Activated CD4-positive, alpha-beta memory T cell treated with anti-CD3 and anti-CD28 coated beads, Interleukin-2, amount 10 ng/mL, durations not matched to agents 7 days and 5 days (primary cell): ENCODE measurements at regions not wholly inside any gene's neighbourhood (a gene's known extent, or its start where the extent isn't known, plus 50 kb on each side); places are given as distances from the start of the nearest gene placed in this dataset.

Experiments used
- CTCF ChIA-PET: fragments of 350-600 bp; sonication (Branson Sonifier 250); formaldehyde crosslinking; loops from one replicate; lab custom pipeline; 2021; ENCODE audit warnings: antibody characterized with exemption, inconsistent platforms; lab: Charles Lee
- POLR2A ChIA-PET: fragments of 350-600 bp; sonication (Branson Sonifier 250); formaldehyde crosslinking; loops from one replicate; lab custom pipeline; 2021; ENCODE audit warnings: antibody characterized with exemption; lab: Charles Lee
- DNase-seq: peaks from one replicate; pipeline ENCODE4 v3.0.0-alpha.2; 2020
- H3K27ac Mint-ChIP-seq: one replicate; pipeline ENCODE4 v1.8.0; 2021; ENCODE audit warnings: mild to moderate bottlenecking, mixed read lengths
- H3K27me3 Mint-ChIP-seq: one replicate; pipeline ENCODE4 v1.8.0; 2021; ENCODE audit warnings: mixed read lengths
- H3K36me3 Mint-ChIP-seq: one replicate; pipeline ENCODE4 v1.8.0; 2021; ENCODE audit warnings: low read depth, mixed read lengths
- H3K4me1 Mint-ChIP-seq: one replicate; pipeline ENCODE4 v1.8.0; 2021; ENCODE audit warnings: mixed read lengths
- H3K4me3 Mint-ChIP-seq: one replicate; pipeline ENCODE4 v1.8.0; 2021; ENCODE audit warnings: mild to moderate bottlenecking, mixed read lengths
- H3K9me3 Mint-ChIP-seq: one replicate; pipeline ENCODE4 v1.8.0; 2021; ENCODE audit warnings: mixed read lengths

DNA sequence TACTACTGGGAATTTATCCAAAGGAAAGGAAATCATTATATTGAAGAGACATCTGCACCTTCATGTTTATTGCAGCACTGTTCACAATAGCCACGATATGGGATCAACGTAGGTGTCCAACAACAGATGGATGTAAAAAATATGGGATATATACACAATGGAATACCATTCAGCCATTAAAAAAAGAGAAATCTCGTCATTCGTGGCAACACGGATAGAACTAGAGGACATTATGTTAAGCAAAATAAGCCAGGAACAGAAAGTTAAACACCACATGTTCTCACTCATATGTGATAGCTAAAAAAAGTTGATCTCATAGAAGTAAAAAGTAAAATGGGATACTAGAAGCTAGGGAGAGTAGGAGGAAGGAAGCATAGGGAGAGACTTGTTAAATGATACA, 82.9 kb upstream of the CLMN start:
- CTCF ChIA-PET, result no interaction called here
- no peaks in the 10 kb centered on the region for H3K4me1 Mint-ChIP-seq
- H3K27me3 Mint-ChIP-seq, result no peaks in the 10 kb centered on the region
- no peak overlapping the region for H3K4me3 Mint-ChIP-seq
- H3K9me3 Mint-ChIP-seq, result no peaks in the 10 kb centered on the region
- POLR2A ChIA-PET, result no interaction called here
- no peak overlapping the region for H3K27ac Mint-ChIP-seq
- H3K36me3 Mint-ChIP-seq, result peaks cover 4% of the 10 kb centered on the region
- no peak for DNase-seq

- ChIA-PET CTCF (no interaction called here), POLR2A (no interaction called here)
- Mint-ChIP-seq H3K27ac (no peak overlapping the region), H3K9me3 (no peaks in the 10 kb centered on the region), H3K36me3 (peaks cover 2% of the 10 kb centered on the region), H3K4me1 (no peaks in the 10 kb centered on the region), H3K27me3 (no peaks in the 10 kb centered on the region), H3K4me3 (no peak overlapping the region)
- no peak for DNase-seq
Observed at GRCh38 chr14:95402176-95402575, 82.5 kb upstream of the CLMN start.

- Mint-ChIP-seq H3K27ac (no peak overlapping the region), H3K4me3 (no peak overlapping the region), H3K9me3 (peaks cover 5% of the 10 kb centered on the region), H3K36me3 (peaks cover 3% of the 10 kb centered on the region), H3K4me1 (no peaks in the 10 kb centered on the region), H3K27me3 (peaks cover 4% of the 10 kb centered on the region)
- DNase-seq, result no peak
- POLR2A ChIA-PET, result interaction anchor here (0.6 kb wide), 1 partner anchor 135 kb away, joined by 3 read pairs; no protein-coding TSS in a partner anchor
- CTCF ChIA-PET, result no interaction called here
Observed at GRCh38 chr14:95398630-95399547, 79.2 kb upstream of the CLMN start.

DNA sequence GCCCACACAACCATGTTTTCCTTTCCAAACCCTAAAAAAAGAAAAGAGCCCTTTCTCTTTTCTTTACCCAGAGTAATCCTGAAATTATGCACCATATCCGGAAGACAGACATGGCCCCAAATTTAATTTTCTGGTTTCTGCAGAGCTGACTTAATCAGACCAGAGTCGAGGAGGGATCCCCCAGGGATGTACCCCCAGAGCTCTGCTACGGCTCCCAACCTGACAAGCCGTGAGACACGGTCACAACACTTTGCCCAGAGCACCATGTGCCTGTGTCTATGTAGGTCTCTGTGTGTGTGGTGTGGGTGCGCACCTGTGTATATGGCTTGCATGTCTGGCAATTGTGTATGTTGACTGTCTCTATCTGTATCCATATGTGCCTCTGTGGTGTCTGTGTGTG, 77.6 kb upstream of the CLMN start:
- no peak for DNase-seq
- no peaks in the 10 kb centered on the region for H3K4me1 Mint-ChIP-seq
- CTCF ChIA-PET, result no interaction called here
- POLR2A ChIA-PET, result no interaction called here
- H3K4me3 Mint-ChIP-seq, result no peak overlapping the region
- H3K27me3 Mint-ChIP-seq, result peaks cover 4% of the 10 kb centered on the region
- H3K36me3 Mint-ChIP-seq, result peaks cover 3% of the 10 kb centered on the region
- peaks cover 6% of the 10 kb centered on the region for H3K9me3 Mint-ChIP-seq
- no peak overlapping the region for H3K27ac Mint-ChIP-seq

DNA sequence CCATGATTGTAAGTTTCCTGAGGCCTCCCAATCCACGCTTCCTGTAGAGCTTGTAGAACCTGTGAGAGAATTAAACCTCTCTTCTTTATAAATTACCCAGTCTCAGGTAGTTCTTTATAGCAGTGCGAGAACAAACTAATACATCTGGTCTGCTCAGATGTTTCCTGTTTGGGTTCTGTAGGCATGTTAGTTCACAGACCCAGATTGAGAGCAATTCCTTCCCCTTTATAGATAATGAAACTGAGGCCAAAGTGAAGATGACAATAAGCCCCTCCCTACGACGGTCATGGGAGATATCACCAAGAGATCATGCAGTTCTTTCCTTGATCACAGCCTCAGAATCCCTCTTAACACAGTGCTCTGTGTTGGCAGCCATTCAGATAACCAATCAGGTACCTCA, 76.5 kb upstream of the CLMN start:
- Mint-ChIP-seq H3K27me3 (peaks cover 4% of the 10 kb centered on the region), H3K36me3 (peaks cover 3% of the 10 kb centered on the region), H3K27ac (no peak overlapping the region), H3K4me3 (no peak overlapping the region), H3K9me3 (peaks cover 6% of the 10 kb centered on the region), H3K4me1 (no peaks in the 10 kb centered on the region)
- POLR2A ChIA-PET, result no interaction called here
- CTCF ChIA-PET, result no interaction called here
- DNase-seq, result no peak

DNA sequence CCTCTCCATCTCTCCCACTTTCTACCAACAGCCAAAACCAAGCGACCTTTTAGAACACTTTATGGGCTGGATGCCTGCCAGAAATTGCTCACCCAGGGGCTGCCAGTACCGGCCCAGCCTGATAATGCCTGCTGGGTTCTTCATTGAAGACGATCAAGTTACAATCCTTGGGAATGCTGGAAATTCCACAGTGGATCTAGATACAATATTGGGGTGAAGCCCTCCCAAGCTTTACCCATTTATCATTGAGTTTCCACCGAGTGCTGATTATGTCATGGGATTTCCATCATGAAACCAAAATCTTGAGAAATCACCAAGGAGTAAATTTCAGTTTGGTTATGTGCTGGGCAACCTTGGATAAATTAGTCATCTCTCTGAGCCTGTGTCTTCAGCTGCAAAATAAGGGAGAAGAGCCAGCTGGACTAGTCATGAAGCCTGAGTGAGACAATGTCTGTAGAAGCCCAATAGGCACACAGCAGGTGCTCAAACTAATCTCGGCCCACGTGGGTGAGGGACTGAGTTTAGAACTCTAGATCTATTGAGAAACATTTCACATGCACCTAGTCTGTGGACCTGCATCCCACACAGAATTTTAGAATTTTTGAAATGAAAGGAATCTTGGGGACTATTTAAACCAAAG, 75.5 kb upstream of the CLMN start:
- H3K4me1 Mint-ChIP-seq, result no peaks in the 10 kb centered on the region
- H3K4me3 Mint-ChIP-seq, result no peak overlapping the region
- H3K27me3 Mint-ChIP-seq, result peaks cover 4% of the 10 kb centered on the region
- peaks cover 6% of the 10 kb centered on the region for H3K9me3 Mint-ChIP-seq
- no peak for DNase-seq
- ChIA-PET CTCF (no interaction called here), POLR2A (no interaction called here)
- no peak overlapping the region for H3K27ac Mint-ChIP-seq
- H3K36me3 Mint-ChIP-seq, result peaks cover 3% of the 10 kb centered on the region

- Mint-ChIP-seq H3K27ac (no peak overlapping the region), H3K4me3 (no peak overlapping the region), H3K27me3 (peaks cover 4% of the 10 kb centered on the region), H3K9me3 (peaks cover 6% of the 10 kb centered on the region), H3K36me3 (peaks cover 3% of the 10 kb centered on the region), H3K4me1 (no peaks in the 10 kb centered on the region)
- ChIA-PET CTCF (no interaction called here), POLR2A (no interaction called here)
- DNase-seq, result no peak
Observed at GRCh38 chr14:95394297-95395097, 74.8 kb upstream of the CLMN start.

DNA sequence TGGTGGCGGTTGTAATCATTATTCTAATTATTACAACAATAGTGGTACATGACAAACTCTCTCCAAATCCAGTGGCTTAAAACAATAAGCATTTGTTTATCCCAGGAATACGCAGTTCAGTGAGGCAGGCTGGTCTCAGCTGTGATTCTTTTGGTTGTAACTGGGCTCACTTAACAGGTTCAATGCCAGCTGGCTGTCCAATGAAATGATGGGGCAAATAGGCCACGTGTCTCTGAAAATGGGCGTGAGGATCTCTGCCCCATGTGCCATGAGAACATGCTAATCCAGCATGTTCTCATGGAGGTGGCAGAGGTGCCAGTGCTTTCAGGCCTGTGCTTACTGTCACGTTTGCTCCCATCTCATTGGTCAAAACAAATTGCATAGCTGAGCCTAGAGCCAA, 73.1 kb upstream of the CLMN start:
- CTCF ChIA-PET, result no interaction called here
- Mint-ChIP-seq H3K36me3 (peaks cover 3% of the 10 kb centered on the region), H3K4me1 (no peaks in the 10 kb centered on the region), H3K4me3 (no peak overlapping the region), H3K27me3 (peaks cover 4% of the 10 kb centered on the region), H3K27ac (no peak overlapping the region), H3K9me3 (peaks cover 6% of the 10 kb centered on the region)
- no peak for DNase-seq
- POLR2A ChIA-PET, result no interaction called here

DNA sequence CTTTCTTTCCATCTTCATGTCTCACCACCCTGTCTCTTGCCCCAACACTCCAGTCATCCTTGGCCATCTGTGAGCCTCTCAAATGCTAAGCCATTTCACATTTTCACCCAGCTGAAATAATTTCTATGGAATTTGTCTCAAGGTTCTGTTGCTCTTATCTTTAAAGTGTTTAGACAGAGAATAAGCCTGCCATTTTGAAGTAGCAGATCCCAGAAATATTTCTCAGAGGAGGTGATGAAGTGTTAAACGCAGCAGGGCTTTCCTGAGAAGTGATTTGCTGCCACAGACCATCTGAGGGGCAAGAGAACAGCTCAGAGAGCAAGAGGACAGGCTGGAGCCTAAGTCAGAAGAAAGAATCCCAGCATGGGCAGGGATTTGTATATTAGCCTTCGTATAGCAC, 71.6 kb upstream of the CLMN start:
- Mint-ChIP-seq H3K4me1 (no peaks in the 10 kb centered on the region), H3K9me3 (peaks cover 6% of the 10 kb centered on the region), H3K27me3 (peaks cover 4% of the 10 kb centered on the region), H3K36me3 (peaks cover 3% of the 10 kb centered on the region), H3K4me3 (no peak overlapping the region), H3K27ac (no peak overlapping the region)
- CTCF ChIA-PET, result no interaction called here
- POLR2A ChIA-PET, result no interaction called here
- no peak for DNase-seq

GRCh38 chr14:95389471-95390011, 69.8 kb upstream of the CLMN start:
- peaks cover 6% of the 10 kb centered on the region for H3K9me3 Mint-ChIP-seq
- ChIA-PET CTCF (no interaction called here), POLR2A (no interaction called here)
- peaks cover 3% of the 10 kb centered on the region for H3K36me3 Mint-ChIP-seq
- H3K27me3 Mint-ChIP-seq, result peaks cover 4% of the 10 kb centered on the region
- H3K4me1 Mint-ChIP-seq, result no peaks in the 10 kb centered on the region
- no peak overlapping the region for H3K27ac Mint-ChIP-seq
- H3K4me3 Mint-ChIP-seq, result no peak overlapping the region
- DNase-seq, result no peak

DNA sequence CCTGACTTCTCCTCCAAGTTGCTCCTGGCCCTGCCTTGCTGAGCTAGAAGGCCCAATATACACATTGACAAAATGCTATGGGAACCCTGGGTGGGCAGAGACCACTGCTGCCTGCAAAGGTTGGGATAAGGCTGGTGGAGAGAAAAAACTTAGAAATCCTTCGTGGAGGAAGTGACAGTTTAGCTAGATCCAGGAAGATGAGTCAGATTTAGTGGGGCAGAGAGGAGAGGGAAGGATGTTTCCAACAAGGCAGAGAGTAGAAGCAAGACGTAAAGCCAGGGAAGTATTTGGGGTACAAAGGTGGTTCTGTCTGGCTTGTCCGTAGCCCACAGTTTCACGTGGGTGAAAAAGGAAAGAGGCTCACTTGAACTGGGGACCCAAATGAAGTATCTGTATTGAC, 69.0 kb upstream of the CLMN start:
- POLR2A ChIA-PET, result no interaction called here
- H3K27ac Mint-ChIP-seq, result no peak overlapping the region
- H3K36me3 Mint-ChIP-seq, result no peaks in the 10 kb centered on the region
- H3K4me3 Mint-ChIP-seq, result no peak overlapping the region
- DNase-seq, result no peak
- CTCF ChIA-PET, result no interaction called here
- no peaks in the 10 kb centered on the region for H3K27me3 Mint-ChIP-seq
- H3K9me3 Mint-ChIP-seq, result no peaks in the 10 kb centered on the region
- no peaks in the 10 kb centered on the region for H3K4me1 Mint-ChIP-seq

GRCh38 chr14:95387826-95388445, 68.2 kb upstream of the CLMN start:
- Mint-ChIP-seq H3K36me3 (no peaks in the 10 kb centered on the region), H3K27me3 (no peaks in the 10 kb centered on the region), H3K4me1 (no peaks in the 10 kb centered on the region), H3K27ac (no peak overlapping the region), H3K9me3 (no peaks in the 10 kb centered on the region), H3K4me3 (no peak overlapping the region)
- ChIA-PET CTCF (no interaction called here), POLR2A (no interaction called here)
- no peak for DNase-seq
